ENCODE measurements at regions not wholly inside any gene's neighbourhood (a gene's known extent, or its start where the extent isn't known, plus 50 kb on each side); places are given as distances from the start of the nearest gene placed in this dataset.

GRCh38 chr2:194824450-194824849 is 832.6 kb upstream of the SLC39A10 start:
- TF ChIP-seq RAD21 (IDR thresholded peaks at IDR 0.05; ENCODE audit: low read depth) (no peak), MAX (IDR thresholded peaks at IDR 0.05) (no peak), ZNF274 (IDR thresholded peaks at IDR 0.05; ENCODE audit: low read depth, low read length) (no peak)
- TF ChIP-seq, protein P1, sequence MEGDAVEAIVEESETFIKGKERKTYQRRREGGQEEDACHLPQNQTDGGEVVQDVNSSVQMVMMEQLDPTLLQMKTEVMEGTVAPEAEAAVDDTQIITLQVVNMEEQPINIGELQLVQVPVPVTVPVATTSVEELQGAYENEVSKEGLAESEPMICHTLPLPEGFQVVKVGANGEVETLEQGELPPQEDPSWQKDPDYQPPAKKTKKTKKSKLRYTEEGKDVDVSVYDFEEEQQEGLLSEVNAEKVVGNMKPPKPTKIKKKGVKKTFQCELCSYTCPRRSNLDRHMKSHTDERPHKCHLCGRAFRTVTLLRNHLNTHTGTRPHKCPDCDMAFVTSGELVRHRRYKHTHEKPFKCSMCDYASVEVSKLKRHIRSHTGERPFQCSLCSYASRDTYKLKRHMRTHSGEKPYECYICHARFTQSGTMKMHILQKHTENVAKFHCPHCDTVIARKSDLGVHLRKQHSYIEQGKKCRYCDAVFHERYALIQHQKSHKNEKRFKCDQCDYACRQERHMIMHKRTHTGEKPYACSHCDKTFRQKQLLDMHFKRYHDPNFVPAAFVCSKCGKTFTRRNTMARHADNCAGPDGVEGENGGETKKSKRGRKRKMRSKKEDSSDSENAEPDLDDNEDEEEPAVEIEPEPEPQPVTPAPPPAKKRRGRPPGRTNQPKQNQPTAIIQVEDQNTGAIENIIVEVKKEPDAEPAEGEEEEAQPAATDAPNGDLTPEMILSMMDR (IDR thresholded peaks at IDR 0.05 in 2 of 3, conservative IDR thresholded peaks at IDR 0.05 in 1 of 3; ENCODE audit: borderline replicate concordance in 1 of 3, insufficient read depth in 1 of 3, low read depth in 2 of 3, low read length in 2 of 3), result no peak
- TF ChIP-seq, protein P2, sequence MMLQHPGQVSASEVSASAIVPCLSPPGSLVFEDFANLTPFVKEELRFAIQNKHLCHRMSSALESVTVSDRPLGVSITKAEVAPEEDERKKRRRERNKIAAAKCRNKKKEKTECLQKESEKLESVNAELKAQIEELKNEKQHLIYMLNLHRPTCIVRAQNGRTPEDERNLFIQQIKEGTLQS (IDR thresholded peaks at IDR 0.05), result no peak

Measured in HCT116 (cell line).